ENCODE measurements at regions not wholly inside any gene's neighbourhood (a gene's known extent, or its start where the extent isn't known, plus 50 kb on each side); places are given as distances from the start of the nearest gene placed in this dataset.

GRCh38 chr6:121929301-121929700 lies 470.2 kb upstream of the HSF2 start:
- TF ChIP-seq EGR1 (IDR thresholded peaks at IDR 0.05): no peak
- no peak for TF ChIP-seq TAF1 (IDR thresholded peaks at IDR 0.05; ENCODE audit: low read depth)
- no peak for TF ChIP-seq NFIC (IDR thresholded peaks at IDR 0.05)
- no peak for TF ChIP-seq FOXM1 (IDR thresholded peaks at IDR 0.05; ENCODE audit: borderline replicate concordance, low read depth)

Measured in Ishikawa (cell line).